ENCODE measurements at regions not wholly inside any gene's neighbourhood (a gene's known extent, or its start where the extent isn't known, plus 50 kb on each side); places are given as distances from the start of the nearest gene placed in this dataset.

DNA sequence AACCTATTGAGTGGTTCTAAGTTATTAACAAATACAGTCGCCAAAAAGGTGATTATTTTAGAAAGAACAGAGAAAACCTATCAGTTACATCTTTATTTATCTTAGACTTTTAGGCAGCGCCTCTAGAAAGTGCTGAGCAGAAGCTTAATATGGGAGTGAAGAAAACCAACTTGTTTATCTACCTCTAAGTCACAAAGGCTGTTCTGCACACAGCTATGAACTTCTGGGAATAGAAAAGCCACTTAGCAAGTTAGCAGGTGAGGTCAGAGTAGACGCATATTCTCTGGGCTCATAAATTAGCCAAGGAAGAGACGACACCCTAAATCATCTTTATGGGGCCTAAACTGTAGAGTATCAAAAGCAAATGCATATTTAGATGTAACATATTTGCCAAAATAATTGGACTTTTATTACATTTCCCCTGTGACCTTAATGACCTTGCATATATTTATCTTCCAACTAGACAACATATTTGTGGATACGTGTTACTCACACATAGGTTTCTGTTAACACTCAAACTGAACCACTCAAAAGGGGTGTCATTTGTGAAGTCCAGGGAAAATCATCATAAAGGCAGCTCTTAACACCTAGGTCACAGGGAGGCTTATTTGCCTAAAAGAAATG, 267.1 kb downstream of the ADGB start:
- no peaks in the 10 kb centered on the region for H3K4me1 ChIP-seq
- no peak for DNase-seq (ENCODE audit: low spot score in 2 of 2)
- no peaks in the 10 kb centered on the region for H3K36me3 ChIP-seq
- 79 to 80% methylated on average over 5 of the region's 5 CpGs for WGBS, 2 donors
- no peak overlapping the region for H3K4me3 ChIP-seq
- H3K9me3 ChIP-seq: no peaks in the 10 kb centered on the region
- no peaks in the 10 kb centered on the region for H3K27me3 ChIP-seq
- TF ChIP-seq EP300 (IDR thresholded peaks at IDR 0.05): no peak
- TF ChIP-seq CTCF (IDR thresholded peaks at IDR 0.05): no peak
- TF ChIP-seq POLR2A (IDR thresholded peaks at IDR 0.05): no peak
- no peak overlapping the region for H3K27ac ChIP-seq

GRCh38 chr6:146866731-146867414, 268.1 kb downstream of the ADGB start:
- no peak overlapping the region for H3K4me3 ChIP-seq
- H3K4me1 ChIP-seq: no peaks in the 10 kb centered on the region
- no peak for DNase-seq (ENCODE audit: low spot score in 2 of 2)
- no peaks in the 10 kb centered on the region for H3K9me3 ChIP-seq
- TF ChIP-seq POLR2A (IDR thresholded peaks at IDR 0.05): no peak
- no peak for TF ChIP-seq EP300 (IDR thresholded peaks at IDR 0.05)
- no peak for TF ChIP-seq CTCF (IDR thresholded peaks at IDR 0.05)
- H3K36me3 ChIP-seq: no peaks in the 10 kb centered on the region
- no peak overlapping the region for H3K27ac ChIP-seq
- H3K27me3 ChIP-seq: no peaks in the 10 kb centered on the region
- 94 to 95% methylated on average over 4 of the region's 4 CpGs for WGBS, 2 donors

GRCh38 chr6:146868671-146869209, 270.0 kb downstream of the ADGB start:
- Histone ChIP-seq H3K27ac (no peak overlapping the region), H3K4me1 (no peaks in the 10 kb centered on the region), H3K27me3 (no peaks in the 10 kb centered on the region), H3K4me3 (no peak overlapping the region), H3K9me3 (no peaks in the 10 kb centered on the region), H3K36me3 (no peaks in the 10 kb centered on the region)
- WGBS, 2 donors: 81 to 85% methylated on average over 4 of the region's 4 CpGs
- no peak for DNase-seq (ENCODE audit: low spot score in 2 of 2)
- no peak for TF ChIP-seq CTCF (IDR thresholded peaks at IDR 0.05)
- TF ChIP-seq POLR2A (IDR thresholded peaks at IDR 0.05): no peak
- TF ChIP-seq EP300 (IDR thresholded peaks at IDR 0.05): no peak

DNA sequence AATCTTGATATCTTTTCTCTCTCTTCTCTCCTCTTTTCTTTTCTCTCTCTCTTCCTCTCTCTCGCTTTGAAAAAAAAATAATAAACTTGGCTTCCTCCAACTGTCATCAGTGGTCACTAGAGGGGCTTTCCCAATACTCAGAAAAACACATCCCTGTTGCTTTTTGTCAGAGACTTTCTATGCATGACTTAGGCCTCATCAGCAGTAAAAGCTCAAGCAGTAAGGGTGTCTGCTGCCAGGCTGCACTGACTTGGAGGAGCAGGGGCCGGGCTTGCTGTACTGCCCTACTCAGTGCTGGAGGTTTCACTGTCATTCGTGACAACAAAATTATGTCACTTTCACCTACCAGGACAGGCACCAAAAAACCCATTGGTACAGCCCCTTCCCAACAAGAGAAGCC, 272.0 kb downstream of the ADGB start:
- 81 to 86% methylated on average over 3 of the region's 3 CpGs for WGBS, 2 donors
- no peaks in the 10 kb centered on the region for H3K36me3 ChIP-seq
- TF ChIP-seq POLR2A (IDR thresholded peaks at IDR 0.05) (no peak), EP300 (IDR thresholded peaks at IDR 0.05) (no peak), CTCF (IDR thresholded peaks at IDR 0.05) (no peak)

More for the DNA sequence above, 272.0 kb downstream of the ADGB start:
- H3K4me3 ChIP-seq: no peak overlapping the region
- no peak for DNase-seq (ENCODE audit: low spot score in 2 of 2)
- H3K4me1 ChIP-seq: no peaks in the 10 kb centered on the region
- no peak overlapping the region for H3K27ac ChIP-seq
- H3K9me3 ChIP-seq: no peaks in the 10 kb centered on the region
- no peaks in the 10 kb centered on the region for H3K27me3 ChIP-seq
